ENCODE measurements at regions not wholly inside any gene's neighbourhood (a gene's known extent, or its start where the extent isn't known, plus 50 kb on each side); places are given as distances from the start of the nearest gene placed in this dataset.

DNA sequence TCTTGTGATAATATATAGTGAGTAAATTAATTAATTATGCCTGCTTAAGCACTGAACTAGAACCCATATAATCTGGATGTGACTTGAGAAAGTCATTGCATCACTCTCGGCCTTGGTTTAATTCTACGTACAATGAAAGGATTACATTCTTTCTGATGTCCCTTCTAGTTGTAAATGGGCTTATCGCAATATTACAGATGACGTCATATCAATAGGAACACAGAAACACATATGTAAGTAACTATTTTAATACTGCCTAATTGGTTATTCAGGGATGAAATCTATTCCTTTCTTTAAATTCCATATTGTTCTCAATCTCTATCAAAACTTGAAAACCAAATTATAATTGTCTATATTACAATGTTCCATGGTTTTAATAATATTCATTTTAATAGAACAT lies 504.6 kb downstream of the PRR32 start:
- no peaks in the 10 kb centered on the region for H3K4me1 ChIP-seq (ENCODE audit: insufficient read depth, low read length, poor library complexity, severe bottlenecking)
- H3K9me2 ChIP-seq (ENCODE audit: insufficient read depth, low read length) = no peaks in the 10 kb centered on the region
- H3K4me2 ChIP-seq (ENCODE audit: low read length) = no peak overlapping the region
- no peak for DNase-seq (ENCODE audit: low spot score)
- POLR2A ChIA-PET = no interaction called here
- BruUV-seq (replicated peaks) = no TSS peak
- TF ChIP-seq EZH2phosphoT487 (IDR thresholded peaks at IDR 0.05; ENCODE audit: borderline replicate concordance, low read depth, low read length) = no peak
- TF ChIP-seq, protein P1, sequence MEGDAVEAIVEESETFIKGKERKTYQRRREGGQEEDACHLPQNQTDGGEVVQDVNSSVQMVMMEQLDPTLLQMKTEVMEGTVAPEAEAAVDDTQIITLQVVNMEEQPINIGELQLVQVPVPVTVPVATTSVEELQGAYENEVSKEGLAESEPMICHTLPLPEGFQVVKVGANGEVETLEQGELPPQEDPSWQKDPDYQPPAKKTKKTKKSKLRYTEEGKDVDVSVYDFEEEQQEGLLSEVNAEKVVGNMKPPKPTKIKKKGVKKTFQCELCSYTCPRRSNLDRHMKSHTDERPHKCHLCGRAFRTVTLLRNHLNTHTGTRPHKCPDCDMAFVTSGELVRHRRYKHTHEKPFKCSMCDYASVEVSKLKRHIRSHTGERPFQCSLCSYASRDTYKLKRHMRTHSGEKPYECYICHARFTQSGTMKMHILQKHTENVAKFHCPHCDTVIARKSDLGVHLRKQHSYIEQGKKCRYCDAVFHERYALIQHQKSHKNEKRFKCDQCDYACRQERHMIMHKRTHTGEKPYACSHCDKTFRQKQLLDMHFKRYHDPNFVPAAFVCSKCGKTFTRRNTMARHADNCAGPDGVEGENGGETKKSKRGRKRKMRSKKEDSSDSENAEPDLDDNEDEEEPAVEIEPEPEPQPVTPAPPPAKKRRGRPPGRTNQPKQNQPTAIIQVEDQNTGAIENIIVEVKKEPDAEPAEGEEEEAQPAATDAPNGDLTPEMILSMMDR (conservative IDR thresholded peaks at IDR 0.05; ENCODE audit: low read length) = no peak
- no peaks in the 10 kb centered on the region for H3K9me3 ChIP-seq (ENCODE audit: low read length)
- no peak overlapping the region for H3K27ac ChIP-seq (ENCODE audit: low read depth, low read length, poor library complexity, severe bottlenecking)
- no peaks in the 10 kb centered on the region for H3K79me2 ChIP-seq (ENCODE audit: insufficient read depth, low read depth, low read length)
- intact Hi-C loops (cut with micrococcal nuclease; ENCODE audit: unreplicated experiment) = no loop called here
- CTCF ChIA-PET (ENCODE audit: unreplicated experiment) = no interaction called here
- no peak overlapping the region for H3K4me3 ChIP-seq (ENCODE audit: low read depth, low read length, poor library complexity, severe bottlenecking)
- H2AFZ ChIP-seq (ENCODE audit: low read length) = no peak overlapping the region
- no peaks in the 10 kb centered on the region for H3K36me3 ChIP-seq (ENCODE audit: insufficient read depth, low read length)
- H4K20me1 ChIP-seq (ENCODE audit: insufficient read depth, low read length) = no peaks in the 10 kb centered on the region
